NB4 (cell line): ENCODE measurements at regions not wholly inside any gene's neighbourhood (a gene's known extent, or its start where the extent isn't known, plus 50 kb on each side); places are given as distances from the start of the nearest gene placed in this dataset.

ENCODE experiments used
- MYC ChIP-seq: IDR thresholded peaks from 2 replicates; pipeline ENCODE4 v1.6.1; 2011; ENCODE audit warnings: low read depth, low read length
- POLR2A ChIP-seq: IDR thresholded peaks from 2 replicates; pipeline ENCODE4 v1.6.1; 2011; ENCODE audit warnings: mild to moderate bottlenecking; ENCODE audit not compliant: insufficient read length; ENCODE audit errors: extremely low read depth
- TF ChIP-seq, protein P1 (sequence below): IDR thresholded peaks from one replicate; pipeline ENCODE4 v1.5.1; 2012; ENCODE audit warnings: low read depth, low read length
- TF ChIP-seq, protein P2 (sequence below): IDR thresholded peaks from 2 replicates; pipeline ENCODE4 v1.6.1; 2011; ENCODE audit warnings: low read depth, low read length

DNA sequence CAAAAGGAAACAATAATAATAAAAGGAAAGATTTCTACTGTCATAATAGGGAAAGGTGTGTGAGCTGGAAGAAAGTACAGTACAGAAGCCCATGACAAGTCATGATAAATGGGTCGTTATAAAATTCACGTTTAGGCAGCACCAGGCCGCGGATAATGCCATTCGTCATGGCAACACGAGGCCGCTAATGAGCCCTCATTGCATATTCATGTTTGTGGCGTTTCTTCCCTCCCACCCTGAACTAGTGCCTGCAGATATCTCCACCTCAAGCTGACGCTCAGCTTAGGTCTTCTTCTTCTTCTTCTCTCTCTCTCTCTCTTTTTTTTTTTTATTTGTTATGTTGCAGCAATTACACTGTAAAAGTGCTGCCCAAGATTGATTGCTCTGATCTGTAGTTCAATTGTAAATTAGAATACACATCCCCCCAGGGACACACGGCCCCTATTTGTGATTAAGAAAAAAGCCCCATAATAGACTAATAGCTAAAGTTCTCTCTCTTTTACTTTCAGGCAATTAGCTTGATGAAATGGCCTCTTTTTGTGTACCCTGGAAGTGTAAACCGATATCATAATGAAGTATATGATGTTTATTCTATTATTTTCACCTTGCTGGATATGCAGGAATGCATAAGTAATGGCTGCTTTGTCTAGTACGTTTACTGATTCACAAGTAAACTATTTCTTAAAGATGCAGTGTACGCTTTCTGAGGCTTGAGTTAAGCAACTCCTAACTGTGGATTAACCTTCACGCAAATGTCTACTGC lies 61.9 kb upstream of the NR2F2 start:
- TF ChIP-seq, protein P1, sequence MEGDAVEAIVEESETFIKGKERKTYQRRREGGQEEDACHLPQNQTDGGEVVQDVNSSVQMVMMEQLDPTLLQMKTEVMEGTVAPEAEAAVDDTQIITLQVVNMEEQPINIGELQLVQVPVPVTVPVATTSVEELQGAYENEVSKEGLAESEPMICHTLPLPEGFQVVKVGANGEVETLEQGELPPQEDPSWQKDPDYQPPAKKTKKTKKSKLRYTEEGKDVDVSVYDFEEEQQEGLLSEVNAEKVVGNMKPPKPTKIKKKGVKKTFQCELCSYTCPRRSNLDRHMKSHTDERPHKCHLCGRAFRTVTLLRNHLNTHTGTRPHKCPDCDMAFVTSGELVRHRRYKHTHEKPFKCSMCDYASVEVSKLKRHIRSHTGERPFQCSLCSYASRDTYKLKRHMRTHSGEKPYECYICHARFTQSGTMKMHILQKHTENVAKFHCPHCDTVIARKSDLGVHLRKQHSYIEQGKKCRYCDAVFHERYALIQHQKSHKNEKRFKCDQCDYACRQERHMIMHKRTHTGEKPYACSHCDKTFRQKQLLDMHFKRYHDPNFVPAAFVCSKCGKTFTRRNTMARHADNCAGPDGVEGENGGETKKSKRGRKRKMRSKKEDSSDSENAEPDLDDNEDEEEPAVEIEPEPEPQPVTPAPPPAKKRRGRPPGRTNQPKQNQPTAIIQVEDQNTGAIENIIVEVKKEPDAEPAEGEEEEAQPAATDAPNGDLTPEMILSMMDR = no peak
- TF ChIP-seq, protein P2, sequence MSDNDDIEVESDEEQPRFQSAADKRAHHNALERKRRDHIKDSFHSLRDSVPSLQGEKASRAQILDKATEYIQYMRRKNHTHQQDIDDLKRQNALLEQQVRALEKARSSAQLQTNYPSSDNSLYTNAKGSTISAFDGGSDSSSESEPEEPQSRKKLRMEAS = no peak
- no peak for TF ChIP-seq POLR2A
- no peak for TF ChIP-seq MYC
